ENCODE measurements at regions not wholly inside any gene's neighbourhood (a gene's known extent, or its start where the extent isn't known, plus 50 kb on each side); places are given as distances from the start of the nearest gene placed in this dataset.

- TF ChIP-seq, protein P1, sequence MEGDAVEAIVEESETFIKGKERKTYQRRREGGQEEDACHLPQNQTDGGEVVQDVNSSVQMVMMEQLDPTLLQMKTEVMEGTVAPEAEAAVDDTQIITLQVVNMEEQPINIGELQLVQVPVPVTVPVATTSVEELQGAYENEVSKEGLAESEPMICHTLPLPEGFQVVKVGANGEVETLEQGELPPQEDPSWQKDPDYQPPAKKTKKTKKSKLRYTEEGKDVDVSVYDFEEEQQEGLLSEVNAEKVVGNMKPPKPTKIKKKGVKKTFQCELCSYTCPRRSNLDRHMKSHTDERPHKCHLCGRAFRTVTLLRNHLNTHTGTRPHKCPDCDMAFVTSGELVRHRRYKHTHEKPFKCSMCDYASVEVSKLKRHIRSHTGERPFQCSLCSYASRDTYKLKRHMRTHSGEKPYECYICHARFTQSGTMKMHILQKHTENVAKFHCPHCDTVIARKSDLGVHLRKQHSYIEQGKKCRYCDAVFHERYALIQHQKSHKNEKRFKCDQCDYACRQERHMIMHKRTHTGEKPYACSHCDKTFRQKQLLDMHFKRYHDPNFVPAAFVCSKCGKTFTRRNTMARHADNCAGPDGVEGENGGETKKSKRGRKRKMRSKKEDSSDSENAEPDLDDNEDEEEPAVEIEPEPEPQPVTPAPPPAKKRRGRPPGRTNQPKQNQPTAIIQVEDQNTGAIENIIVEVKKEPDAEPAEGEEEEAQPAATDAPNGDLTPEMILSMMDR (IDR thresholded peaks at IDR 0.05 in 2 of 3, conservative IDR thresholded peaks at IDR 0.05 in 1 of 3; ENCODE audit: control insufficient read depth in 2 of 3, extremely low read depth in 1 of 3, insufficient read depth in 1 of 3, low read depth in 3 of 3, low read length in 3 of 3) = no peak
- TF ChIP-seq YBX1 (IDR thresholded peaks at IDR 0.05) = no peak
Measured at GRCh38 chr18:40415176-40415791, 1539.8 kb upstream of the PIK3C3 start (continued).

DNA sequence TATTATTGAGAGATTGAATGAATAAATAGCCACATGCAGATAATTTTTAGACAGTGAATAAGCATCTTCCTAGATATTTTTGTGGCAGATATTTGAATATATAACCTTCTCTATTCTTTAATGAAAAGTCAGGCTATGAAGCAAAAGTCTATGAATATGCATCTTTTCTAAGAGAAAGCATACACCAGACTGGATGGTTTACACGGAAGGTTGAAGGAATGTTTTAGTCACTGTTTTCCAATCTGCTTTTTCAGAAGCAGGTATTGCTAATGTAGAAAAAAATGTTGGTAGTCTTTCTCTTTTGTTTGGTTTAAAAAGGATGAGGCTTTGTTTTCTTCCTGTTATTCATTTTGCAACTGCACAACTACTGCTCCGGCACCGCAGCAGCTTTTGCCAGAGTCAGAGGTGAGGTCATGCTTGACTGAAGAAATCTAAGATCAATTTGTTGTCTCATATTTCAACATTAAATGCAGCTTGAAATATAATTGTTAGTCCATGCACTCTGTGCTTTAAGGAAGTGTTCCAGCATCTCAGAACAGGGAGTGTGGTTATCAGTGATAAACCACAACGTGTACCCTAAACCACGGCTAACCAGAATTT is 1540.8 kb upstream of the PIK3C3 start:
- POLR2A ChIA-PET = no interaction called here
- no peak overlapping the region for H3K4me3 ChIP-seq
- H4K20me1 ChIP-seq (ENCODE audit: control insufficient read depth, insufficient read depth) = no peaks in the 10 kb centered on the region
- TF ChIP-seq, protein P2, sequence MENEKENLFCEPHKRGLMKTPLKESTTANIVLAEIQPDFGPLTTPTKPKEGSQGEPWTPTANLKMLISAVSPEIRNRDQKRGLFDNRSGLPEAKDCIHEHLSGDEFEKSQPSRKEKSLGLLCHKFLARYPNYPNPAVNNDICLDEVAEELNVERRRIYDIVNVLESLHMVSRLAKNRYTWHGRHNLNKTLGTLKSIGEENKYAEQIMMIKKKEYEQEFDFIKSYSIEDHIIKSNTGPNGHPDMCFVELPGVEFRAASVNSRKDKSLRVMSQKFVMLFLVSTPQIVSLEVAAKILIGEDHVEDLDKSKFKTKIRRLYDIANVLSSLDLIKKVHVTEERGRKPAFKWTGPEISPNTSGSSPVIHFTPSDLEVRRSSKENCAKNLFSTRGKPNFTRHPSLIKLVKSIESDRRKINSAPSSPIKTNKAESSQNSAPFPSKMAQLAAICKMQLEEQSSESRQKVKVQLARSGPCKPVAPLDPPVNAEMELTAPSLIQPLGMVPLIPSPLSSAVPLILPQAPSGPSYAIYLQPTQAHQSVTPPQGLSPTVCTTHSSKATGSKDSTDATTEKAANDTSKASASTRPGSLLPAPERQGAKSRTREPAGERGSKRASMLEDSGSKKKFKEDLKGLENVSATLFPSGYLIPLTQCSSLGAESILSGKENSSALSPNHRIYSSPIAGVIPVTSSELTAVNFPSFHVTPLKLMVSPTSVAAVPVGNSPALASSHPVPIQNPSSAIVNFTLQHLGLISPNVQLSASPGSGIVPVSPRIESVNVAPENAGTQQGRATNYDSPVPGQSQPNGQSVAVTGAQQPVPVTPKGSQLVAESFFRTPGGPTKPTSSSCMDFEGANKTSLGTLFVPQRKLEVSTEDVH (IDR thresholded peaks at IDR 0.05; ENCODE audit: low read depth, partially characterized antibody) = no peak
- no peak for TF ChIP-seq MEF2B (IDR thresholded peaks at IDR 0.05; ENCODE audit: partially characterized antibody, poor library complexity, severe bottlenecking)
- no peak for TF ChIP-seq BMI1 (IDR thresholded peaks at IDR 0.05; ENCODE audit: borderline replicate concordance)
- no peak for TF ChIP-seq POLR2AphosphoS2 (IDR thresholded peaks at IDR 0.05; ENCODE audit: low read depth, low read length)
- TF ChIP-seq POU2F2 (IDR thresholded peaks at IDR 0.05; ENCODE audit: borderline replicate concordance, low read depth, low read length) = no peak
- no peak for TF ChIP-seq RUNX3 (IDR thresholded peaks at IDR 0.05; ENCODE audit: low read length)
- no peak for TF ChIP-seq JUNB (IDR thresholded peaks at IDR 0.05)
- no peak for TF ChIP-seq ZNF592 (IDR thresholded peaks at IDR 0.05)
- TF ChIP-seq RFX5 (IDR thresholded peaks at IDR 0.05; ENCODE audit: low read depth, low read length) = no peak
- TF ChIP-seq KDM1A (IDR thresholded peaks at IDR 0.05; ENCODE audit: borderline replicate concordance) = no peak
- H3K36me3 ChIP-seq (ENCODE audit: control insufficient read depth in 2 of 2, insufficient read depth in 2 of 2, low read length in 1 of 2) = no peaks in the 10 kb centered on the region
- H3K79me2 ChIP-seq (ENCODE audit: control insufficient read depth, insufficient read depth, low read length) = no peaks in the 10 kb centered on the region
- no TSS peak for BruUV-seq (replicated peaks)
- SMC1A ChIA-PET (ENCODE audit: uncharacterized antibody, unreplicated experiment) = no interaction called here
- H3K27ac ChIP-seq (ENCODE audit: control insufficient read depth, insufficient read depth) = no peak overlapping the region
- RAD21 ChIA-PET (ENCODE audit: unreplicated experiment) = no interaction called here
- no peaks in the 10 kb centered on the region for H3K9me3 ChIP-seq (replicated peaks; ENCODE audit: control insufficient read depth, insufficient read depth, low read length)
- 13% methylated on average over 5 of the region's 5 CpGs for WGBS (ENCODE audit: insufficient coverage, insufficient replicate concordance, low lambda C conversion rate, missing lambda C conversion rate)
- H3K27me3 ChIP-seq (replicated peaks in 1 of 2; ENCODE audit: control insufficient read depth in 2 of 2, insufficient read depth in 2 of 2, low read length in 1 of 2) = no peaks in the 10 kb centered on the region
- ATAC-seq (no peak), FAIRE-seq (no peak), DNase-seq (ENCODE audit: low read depth, low spot score) (no peak)
- no peaks in the 10 kb centered on the region for H3K4me1 ChIP-seq (ENCODE audit: control insufficient read depth, insufficient read depth, low read length)
- in situ Hi-C loops (cut with MboI) = no loop called here
- no peak overlapping the region for H2AFZ ChIP-seq (ENCODE audit: control insufficient read depth, low read depth, low read length)
- no peak overlapping the region for H3K4me2 ChIP-seq (ENCODE audit: control insufficient read depth, insufficient read depth)
- H3K9ac ChIP-seq (ENCODE audit: control insufficient read depth, insufficient read depth, low read length) = no peak overlapping the region
- CTCF ChIA-PET = no interaction called here
- intact Hi-C loops (cut with micrococcal nuclease; ENCODE audit: unreplicated experiment) = no loop called here

All from GM12878 (cell line).